HG02571 (cell line): ENCODE measurements at regions not wholly inside any gene's neighbourhood (a gene's known extent, or its start where the extent isn't known, plus 50 kb on each side); places are given as distances from the start of the nearest gene placed in this dataset.

Source experiments
- ATAC-seq: cut with Tn5 transposase; IDR thresholded peaks from one replicate; pipeline ENCODE4 v1.9.1; 2021; ENCODE audit warnings: mild to moderate bottlenecking, moderate library complexity; ENCODE audit not compliant: unreplicated experiment

GRCh38 chr6:101286146-101286545 lies 107.4 kb upstream of the GRIK2 start:
- no peak for ATAC-seq

DNA sequence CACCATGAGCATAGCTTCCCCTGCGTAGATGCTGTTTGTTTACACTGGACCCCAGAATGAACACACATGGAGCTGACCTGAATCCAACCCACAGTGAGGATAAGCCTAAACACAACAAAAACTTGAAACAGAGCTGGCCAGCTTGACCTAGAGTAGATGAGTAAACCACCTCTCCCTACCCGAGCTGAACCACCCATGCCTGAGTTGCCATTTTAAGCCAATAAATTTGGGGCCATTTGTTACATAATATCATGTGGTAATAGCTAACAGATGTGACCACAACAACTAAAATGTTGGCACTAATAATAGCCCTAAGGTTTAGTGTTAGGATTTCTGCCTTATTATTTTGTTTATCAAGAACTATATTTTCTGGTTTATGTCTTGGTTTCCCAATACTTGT lies 103.2 kb upstream of the GRIK2 start:
- ATAC-seq = no peak

- no peak for ATAC-seq
These were observed 99.4 kb upstream of the GRIK2 start for GRCh38 chr6:101294051-101294638.

DNA sequence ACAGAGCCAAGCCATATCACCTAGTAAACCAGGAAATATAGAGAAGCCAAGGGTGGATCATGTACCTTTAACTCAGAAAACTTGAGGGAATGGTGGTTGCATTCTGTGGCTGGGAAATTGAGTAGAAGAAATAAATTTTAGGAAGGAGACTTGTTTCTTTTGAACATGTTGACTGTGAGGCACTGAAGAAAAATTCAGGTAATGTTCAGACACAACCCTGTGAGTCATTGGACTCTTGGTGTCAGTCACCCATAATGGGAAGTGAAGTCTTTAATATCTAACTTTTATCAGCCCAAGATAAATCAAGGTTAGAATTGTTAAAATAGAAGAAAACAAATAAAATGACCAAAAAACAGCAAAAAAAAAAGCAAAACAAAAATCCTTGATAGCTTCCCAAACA lies 98.8 kb upstream of the GRIK2 start:
- no peak for ATAC-seq

DNA sequence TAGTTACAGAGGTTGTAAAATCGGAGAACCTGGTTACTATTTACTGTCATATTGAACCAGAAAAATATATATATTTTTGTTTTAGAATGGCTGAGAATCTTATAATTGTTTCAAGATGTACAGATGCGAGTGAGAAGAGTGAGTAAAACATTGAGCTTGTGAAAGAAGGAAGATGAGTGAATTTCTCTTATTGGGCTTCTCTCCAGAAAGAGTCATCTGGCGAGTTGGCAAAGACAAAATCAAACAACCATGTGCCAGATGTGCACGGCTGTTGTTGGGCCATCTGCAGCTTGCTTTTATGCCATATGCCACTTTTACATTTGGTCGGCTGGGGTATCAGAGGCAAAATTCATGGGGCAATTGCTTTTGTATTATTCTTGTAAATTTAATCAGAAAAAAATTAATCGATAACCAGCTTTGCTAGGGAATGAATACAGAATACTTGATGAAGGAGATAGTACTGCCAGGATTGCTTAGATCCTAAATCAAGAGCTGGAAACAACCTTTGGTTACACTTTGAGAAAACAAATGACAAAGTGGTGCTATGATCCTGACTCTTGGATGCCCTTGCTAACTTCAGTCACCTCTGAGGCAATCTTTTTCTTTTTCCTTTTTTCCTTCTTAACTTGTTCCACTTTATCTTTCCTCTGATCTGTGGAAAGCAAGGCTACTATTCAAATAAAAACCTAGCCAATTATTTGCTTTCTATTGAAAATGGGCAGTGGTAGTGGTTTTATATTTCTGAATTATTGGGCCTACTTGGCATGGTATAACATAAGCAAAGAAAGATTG lies 97.1 kb upstream of the GRIK2 start:
- no peak for ATAC-seq

- no peak for ATAC-seq
These were observed 90.9 kb upstream of the GRIK2 start for GRCh38 chr6:101302593-101302992.

DNA sequence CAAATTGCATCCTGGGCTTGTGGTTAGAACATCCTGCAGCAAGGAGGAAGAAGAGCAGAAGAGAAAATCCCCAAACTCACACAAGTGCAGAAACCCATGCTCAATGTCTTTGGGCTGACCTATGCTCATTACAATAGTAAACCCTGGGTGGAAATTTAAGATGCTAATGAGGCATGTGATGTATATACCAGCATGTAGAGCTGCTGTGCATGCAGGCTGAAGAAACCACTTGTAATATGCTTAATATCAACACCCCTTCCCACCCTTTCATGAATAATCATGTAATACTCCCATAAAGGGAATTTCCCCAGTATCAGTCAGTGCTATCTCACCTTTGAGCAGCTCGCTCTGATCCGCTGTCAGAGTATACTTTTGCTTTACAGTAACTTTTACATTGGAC lies 90.0 kb upstream of the GRIK2 start:
- ATAC-seq = no peak

GRCh38 chr6:101312652-101313051 lies 80.9 kb upstream of the GRIK2 start:
- ATAC-seq = no peak

- ATAC-seq = no peak
These were observed 70.6 kb upstream of the GRIK2 start for GRCh38 chr6:101322921-101323320.

DNA sequence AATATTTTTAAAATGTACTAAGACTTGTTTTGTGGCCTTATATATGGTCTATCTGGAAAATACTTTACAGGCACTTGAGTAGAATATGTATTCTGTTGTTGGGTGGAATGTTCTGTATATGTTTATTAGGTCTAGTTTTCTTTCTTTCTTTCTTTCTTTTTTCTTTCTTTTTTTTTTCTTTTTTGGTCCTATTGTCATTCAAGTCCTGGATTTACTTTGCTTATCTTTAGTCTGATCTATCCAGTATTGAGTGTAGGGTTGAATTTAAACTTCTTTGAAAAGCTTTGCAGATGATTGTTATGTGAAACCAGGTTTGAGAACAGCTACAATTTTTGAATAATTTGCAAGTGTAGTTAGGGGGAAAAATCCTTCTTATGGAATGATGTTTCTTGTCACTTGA lies 67.1 kb upstream of the GRIK2 start:
- no peak for ATAC-seq

- ATAC-seq = no peak
These were observed 51.6 kb upstream of the GRIK2 start for GRCh38 chr6:101341926-101342325.
